Ovary (tissue), 3 donors: ENCODE measurements at regions not wholly inside any gene's neighbourhood (a gene's known extent, or its start where the extent isn't known, plus 50 kb on each side); places are given as distances from the start of the nearest gene placed in this dataset.

ENCODE experiments used
- POLR2A ChIP-seq: fragments of 450-650 bp; IDR thresholded peaks from one replicate; pipeline ENCODE4 v1.6.1; 2017; ENCODE audit warnings: antibody characterized with exemption, mild to moderate bottlenecking, moderate library complexity
- TF ChIP-seq, protein P1 (sequence below), 3 donors: fragments of 450-650 bp in 2 of 3; fragments of 200-600 bp in 1 of 3; IDR thresholded peaks; one replicate each; pipeline versions ENCODE4 v1.5.1 to v1.8.0; 2016 to 2022; ENCODE audit warnings: antibody characterized with exemption in 3 of 3, mild to moderate bottlenecking in 1 of 3
- donor health status: DM: no; HTN: no; CAD: no.

DNA sequence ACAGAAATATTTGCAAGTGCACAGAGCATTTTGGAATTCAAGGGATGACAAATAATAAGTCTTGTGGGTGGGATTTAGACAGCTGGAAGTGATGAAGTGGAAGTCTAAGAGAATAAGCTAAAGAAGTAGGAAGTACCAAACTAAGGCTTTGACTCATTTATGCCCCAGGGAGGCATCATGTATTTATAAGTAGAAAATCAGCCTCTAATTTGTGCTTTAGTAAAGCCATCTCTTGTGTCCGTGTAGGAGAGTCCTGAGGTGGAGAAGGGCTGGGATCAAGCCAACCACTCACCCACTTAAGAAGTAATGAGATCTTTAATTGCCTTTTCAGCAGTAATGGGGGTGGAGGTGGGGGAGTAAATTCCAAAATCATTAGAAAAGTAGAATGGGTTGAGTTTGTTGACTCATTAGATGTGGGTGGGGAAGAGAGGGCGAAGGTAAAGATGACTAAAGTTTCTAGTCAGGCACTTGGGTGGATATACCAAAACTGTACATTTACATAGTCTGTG lies 356.7 kb downstream of the STIM2 start:
- TF ChIP-seq, protein P1, sequence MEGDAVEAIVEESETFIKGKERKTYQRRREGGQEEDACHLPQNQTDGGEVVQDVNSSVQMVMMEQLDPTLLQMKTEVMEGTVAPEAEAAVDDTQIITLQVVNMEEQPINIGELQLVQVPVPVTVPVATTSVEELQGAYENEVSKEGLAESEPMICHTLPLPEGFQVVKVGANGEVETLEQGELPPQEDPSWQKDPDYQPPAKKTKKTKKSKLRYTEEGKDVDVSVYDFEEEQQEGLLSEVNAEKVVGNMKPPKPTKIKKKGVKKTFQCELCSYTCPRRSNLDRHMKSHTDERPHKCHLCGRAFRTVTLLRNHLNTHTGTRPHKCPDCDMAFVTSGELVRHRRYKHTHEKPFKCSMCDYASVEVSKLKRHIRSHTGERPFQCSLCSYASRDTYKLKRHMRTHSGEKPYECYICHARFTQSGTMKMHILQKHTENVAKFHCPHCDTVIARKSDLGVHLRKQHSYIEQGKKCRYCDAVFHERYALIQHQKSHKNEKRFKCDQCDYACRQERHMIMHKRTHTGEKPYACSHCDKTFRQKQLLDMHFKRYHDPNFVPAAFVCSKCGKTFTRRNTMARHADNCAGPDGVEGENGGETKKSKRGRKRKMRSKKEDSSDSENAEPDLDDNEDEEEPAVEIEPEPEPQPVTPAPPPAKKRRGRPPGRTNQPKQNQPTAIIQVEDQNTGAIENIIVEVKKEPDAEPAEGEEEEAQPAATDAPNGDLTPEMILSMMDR (IDR thresholded peaks at IDR 0.05), result no peak
- no peak for TF ChIP-seq POLR2A
